ENCODE measurements at regions not wholly inside any gene's neighbourhood (a gene's known extent, or its start where the extent isn't known, plus 50 kb on each side); places are given as distances from the start of the nearest gene placed in this dataset.

- Mint-ChIP-seq H3K27me3 (ENCODE audit: unreplicated experiment) (no peaks in the 10 kb centered on the region), H3K4me3 (ENCODE audit: unreplicated experiment) (no peak overlapping the region), H3K9me3 (ENCODE audit: unreplicated experiment) (no peaks in the 10 kb centered on the region), H3K36me3 (ENCODE audit: unreplicated experiment) (no peaks in the 10 kb centered on the region), H3K4me1 (ENCODE audit: low read depth, unreplicated experiment) (peaks cover 14% of the 10 kb centered on the region), H3K27ac (ENCODE audit: unreplicated experiment) (no peak overlapping the region)
- TF ChIP-seq, protein P1, sequence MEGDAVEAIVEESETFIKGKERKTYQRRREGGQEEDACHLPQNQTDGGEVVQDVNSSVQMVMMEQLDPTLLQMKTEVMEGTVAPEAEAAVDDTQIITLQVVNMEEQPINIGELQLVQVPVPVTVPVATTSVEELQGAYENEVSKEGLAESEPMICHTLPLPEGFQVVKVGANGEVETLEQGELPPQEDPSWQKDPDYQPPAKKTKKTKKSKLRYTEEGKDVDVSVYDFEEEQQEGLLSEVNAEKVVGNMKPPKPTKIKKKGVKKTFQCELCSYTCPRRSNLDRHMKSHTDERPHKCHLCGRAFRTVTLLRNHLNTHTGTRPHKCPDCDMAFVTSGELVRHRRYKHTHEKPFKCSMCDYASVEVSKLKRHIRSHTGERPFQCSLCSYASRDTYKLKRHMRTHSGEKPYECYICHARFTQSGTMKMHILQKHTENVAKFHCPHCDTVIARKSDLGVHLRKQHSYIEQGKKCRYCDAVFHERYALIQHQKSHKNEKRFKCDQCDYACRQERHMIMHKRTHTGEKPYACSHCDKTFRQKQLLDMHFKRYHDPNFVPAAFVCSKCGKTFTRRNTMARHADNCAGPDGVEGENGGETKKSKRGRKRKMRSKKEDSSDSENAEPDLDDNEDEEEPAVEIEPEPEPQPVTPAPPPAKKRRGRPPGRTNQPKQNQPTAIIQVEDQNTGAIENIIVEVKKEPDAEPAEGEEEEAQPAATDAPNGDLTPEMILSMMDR (IDR thresholded peaks at IDR 0.05; ENCODE audit: partially characterized antibody, unreplicated experiment): no peak
- no peak for DNase-seq
These were observed 254.2 kb downstream of the EBLN2 start for GRCh38 chr3:73315706-73316105.

GRCh38 chr3:73319179-73319769, 257.8 kb downstream of the EBLN2 start:
- Mint-ChIP-seq H3K27me3 (ENCODE audit: unreplicated experiment) (no peaks in the 10 kb centered on the region), H3K4me1 (ENCODE audit: low read depth, unreplicated experiment) (peaks cover 15% of the 10 kb centered on the region), H3K4me3 (ENCODE audit: unreplicated experiment) (no peak overlapping the region), H3K9me3 (ENCODE audit: unreplicated experiment) (peaks cover 5% of the 10 kb centered on the region), H3K36me3 (ENCODE audit: unreplicated experiment) (no peaks in the 10 kb centered on the region), H3K27ac (ENCODE audit: unreplicated experiment) (no peak overlapping the region)
- DNase-seq: no peak
- TF ChIP-seq, protein P1 (IDR thresholded peaks at IDR 0.05; ENCODE audit: partially characterized antibody, unreplicated experiment): no peak

GRCh38 chr3:73321286-73321999, 260.0 kb downstream of the EBLN2 start:
- Mint-ChIP-seq H3K27ac (ENCODE audit: unreplicated experiment) (no peak overlapping the region), H3K36me3 (ENCODE audit: unreplicated experiment) (no peaks in the 10 kb centered on the region), H3K9me3 (ENCODE audit: unreplicated experiment) (peaks cover 8% of the 10 kb centered on the region), H3K4me1 (ENCODE audit: low read depth, unreplicated experiment) (peaks cover 29% of the 10 kb centered on the region), H3K27me3 (ENCODE audit: unreplicated experiment) (peaks cover 2% of the 10 kb centered on the region), H3K4me3 (ENCODE audit: unreplicated experiment) (no peak overlapping the region)
- no peak for DNase-seq
- TF ChIP-seq, protein P1 (IDR thresholded peaks at IDR 0.05; ENCODE audit: partially characterized antibody, unreplicated experiment): no peak

- DNase-seq: peak; percentile 24
- peaks cover 5% of the 10 kb centered on the region for H3K27me3 Mint-ChIP-seq (ENCODE audit: unreplicated experiment)
- peak overlapping the region; percentile 89 for H3K27ac Mint-ChIP-seq (ENCODE audit: unreplicated experiment)
- no peaks in the 10 kb centered on the region for H3K36me3 Mint-ChIP-seq (ENCODE audit: unreplicated experiment)
- TF ChIP-seq, protein P1 (IDR thresholded peaks at IDR 0.05; ENCODE audit: partially characterized antibody, unreplicated experiment): no peak
- H3K4me1 Mint-ChIP-seq (ENCODE audit: low read depth, unreplicated experiment): peaks cover 32% of the 10 kb centered on the region
- peak overlapping the region; percentile 63 for H3K4me3 Mint-ChIP-seq (ENCODE audit: unreplicated experiment)
- H3K9me3 Mint-ChIP-seq (ENCODE audit: unreplicated experiment): peaks cover 8% of the 10 kb centered on the region
These were observed 263.0 kb downstream of the EBLN2 start for GRCh38 chr3:73324203-73325155.
